ENCODE measurements at regions not wholly inside any gene's neighbourhood (a gene's known extent, or its start where the extent isn't known, plus 50 kb on each side); places are given as distances from the start of the nearest gene placed in this dataset.
A peak's percentile ranks its signal among the peaks of the same experiment; 100 is the strongest.
"Not testable (repeated sequence)": the region's sequence is repeated elsewhere in the genome, so short reads cannot be mapped to it uniquely, and the experiment has no call there.

DNA sequence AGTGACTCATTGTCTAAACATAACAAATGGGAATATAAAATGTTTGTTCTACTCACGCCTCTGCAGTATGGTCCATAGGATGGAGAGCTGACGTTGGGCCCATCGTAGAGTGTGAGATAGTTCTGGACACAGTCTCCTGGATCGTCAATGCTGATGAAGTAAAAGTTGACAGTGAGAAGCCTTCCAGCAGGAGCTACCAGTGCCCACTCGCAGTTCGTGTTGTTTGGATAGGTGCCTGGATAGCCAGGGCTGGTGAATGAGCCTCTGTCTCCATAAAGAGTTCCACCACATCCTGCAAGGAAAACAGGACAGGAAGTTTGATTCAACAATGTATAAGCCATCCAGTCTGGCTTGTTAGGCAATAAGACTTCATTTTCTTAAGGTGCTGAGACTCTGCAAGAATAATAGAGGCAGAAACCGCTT, 79.6 kb downstream of the OR13A1 start:
- Mint-ChIP-seq H3K27ac (no peak overlapping the region), H3K4me3 (no peak overlapping the region), H3K27me3 (peaks cover 12% of the 10 kb centered on the region), H3K36me3 (ENCODE audit: low read depth) (no peaks in the 10 kb centered on the region), H3K4me1 (ENCODE audit: low read depth) (peaks cover 6% of the 10 kb centered on the region), H3K9me3 (no peaks in the 10 kb centered on the region)
- DNase-seq = no peak

DNA sequence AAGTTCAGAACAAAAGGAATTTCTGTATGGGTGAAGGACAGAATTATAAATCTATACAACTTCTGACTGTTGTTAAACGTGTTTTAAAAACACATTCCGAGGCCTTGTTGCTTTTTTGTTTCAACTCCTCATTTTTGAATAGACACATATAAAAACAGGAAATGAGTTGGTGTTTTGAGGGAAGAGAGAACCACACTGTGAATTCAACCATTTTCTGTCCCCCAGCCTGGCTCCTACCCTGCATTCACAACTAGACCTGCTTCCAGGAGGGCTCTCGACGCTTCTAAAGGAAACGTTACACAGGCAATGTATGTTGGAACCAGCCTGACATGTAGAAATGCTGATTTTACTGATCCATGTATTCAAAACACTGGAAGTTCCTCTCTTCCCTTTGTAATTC, 76.5 kb downstream of the OR13A1 start:
- Mint-ChIP-seq H3K9me3 (no peaks in the 10 kb centered on the region), H3K36me3 (ENCODE audit: low read depth) (no peaks in the 10 kb centered on the region), H3K4me3 (no peak overlapping the region), H3K27ac (no peak overlapping the region), H3K27me3 (peaks cover 2% of the 10 kb centered on the region), H3K4me1 (ENCODE audit: low read depth) (peaks cover 12% of the 10 kb centered on the region)
- no peak for DNase-seq

DNA sequence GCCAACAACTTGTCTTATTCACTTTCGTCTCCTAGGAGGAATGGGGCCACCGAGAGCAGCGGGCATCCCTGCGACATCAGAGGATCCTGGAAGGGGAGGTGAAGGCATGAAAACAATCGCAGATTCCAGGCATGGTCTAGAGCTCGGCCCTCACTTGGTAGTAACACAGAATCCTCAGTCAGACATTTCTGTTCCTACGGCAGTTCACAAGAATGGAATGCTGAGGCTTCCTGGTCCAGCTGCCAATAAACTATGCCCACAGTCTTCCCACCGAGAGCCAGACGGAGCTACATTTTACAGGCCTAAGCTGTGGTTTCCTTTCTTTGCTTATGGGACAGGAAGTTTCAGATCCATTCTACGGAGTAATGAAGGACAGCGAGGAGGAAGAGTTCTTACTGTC, 75.8 kb downstream of the OR13A1 start:
- Mint-ChIP-seq H3K4me3 (no peak overlapping the region), H3K4me1 (ENCODE audit: low read depth) (peaks cover 12% of the 10 kb centered on the region), H3K27ac (no peak overlapping the region), H3K36me3 (ENCODE audit: low read depth) (no peaks in the 10 kb centered on the region), H3K9me3 (no peaks in the 10 kb centered on the region), H3K27me3 (no peaks in the 10 kb centered on the region)
- DNase-seq = no peak

DNA sequence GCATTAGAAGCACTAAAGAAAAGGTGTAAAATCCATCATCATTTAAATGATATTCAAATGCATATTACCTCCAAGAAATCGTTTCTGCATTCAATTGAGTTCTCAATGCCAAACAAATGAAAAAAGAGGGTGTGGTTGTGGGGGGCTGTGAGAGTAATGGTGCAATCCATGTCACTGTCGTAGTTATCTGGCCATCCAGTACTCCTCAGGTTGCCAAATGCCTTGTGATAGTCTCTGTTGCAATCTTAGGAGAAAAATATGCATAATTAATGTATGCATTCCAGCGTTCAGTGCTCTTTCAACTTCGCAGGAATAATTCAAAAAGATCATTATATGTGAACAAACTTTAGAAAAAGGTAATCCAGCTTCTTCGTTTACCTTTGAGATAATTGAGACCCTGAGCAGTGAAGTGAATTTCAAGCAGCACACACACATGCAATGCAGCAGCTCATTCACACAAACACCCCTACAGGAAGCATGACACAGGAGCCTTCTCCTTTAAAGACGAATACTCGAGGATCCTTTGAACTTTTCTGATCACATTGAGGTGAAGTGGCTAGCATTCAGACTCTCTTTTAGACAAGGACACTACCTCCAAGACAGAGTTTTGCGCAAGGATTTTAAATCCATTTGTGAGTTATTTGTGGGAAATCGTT, 73.4 kb downstream of the OR13A1 start:
- DNase-seq = no peak
- no peak overlapping the region for H3K27ac Mint-ChIP-seq
- H3K9me3 Mint-ChIP-seq = no peaks in the 10 kb centered on the region
- no peaks in the 10 kb centered on the region for H3K27me3 Mint-ChIP-seq
- no peak overlapping the region for H3K4me3 Mint-ChIP-seq
- peaks cover 12% of the 10 kb centered on the region for H3K4me1 Mint-ChIP-seq (ENCODE audit: low read depth)
- no peaks in the 10 kb centered on the region for H3K36me3 Mint-ChIP-seq (ENCODE audit: low read depth)

DNA sequence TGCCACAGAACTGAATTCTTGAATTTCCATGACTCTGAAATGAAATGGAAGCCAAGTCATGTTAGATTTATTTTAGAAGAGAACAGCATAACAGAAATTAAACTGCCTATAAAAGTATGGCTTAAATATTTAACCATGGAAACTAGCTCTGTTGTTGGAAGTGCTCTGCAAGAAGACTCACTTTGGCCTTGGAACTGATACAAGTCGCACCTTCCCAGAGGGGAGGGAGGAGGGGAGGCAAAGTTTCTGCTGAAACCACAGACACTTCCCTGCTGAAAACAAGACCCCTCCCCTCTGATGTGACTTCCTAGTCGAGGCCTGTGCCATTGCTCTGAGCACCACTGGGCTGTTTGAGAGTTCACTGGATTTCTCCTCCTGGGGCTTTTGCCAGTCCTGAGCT, 72.1 kb downstream of the OR13A1 start:
- no peaks in the 10 kb centered on the region for H3K27me3 Mint-ChIP-seq
- H3K36me3 Mint-ChIP-seq (ENCODE audit: low read depth) = no peaks in the 10 kb centered on the region
- DNase-seq = no peak
- H3K4me1 Mint-ChIP-seq (ENCODE audit: low read depth) = peaks cover 12% of the 10 kb centered on the region
- H3K4me3 Mint-ChIP-seq = no peak overlapping the region
- H3K9me3 Mint-ChIP-seq = no peaks in the 10 kb centered on the region
- H3K27ac Mint-ChIP-seq = no peak overlapping the region

DNA sequence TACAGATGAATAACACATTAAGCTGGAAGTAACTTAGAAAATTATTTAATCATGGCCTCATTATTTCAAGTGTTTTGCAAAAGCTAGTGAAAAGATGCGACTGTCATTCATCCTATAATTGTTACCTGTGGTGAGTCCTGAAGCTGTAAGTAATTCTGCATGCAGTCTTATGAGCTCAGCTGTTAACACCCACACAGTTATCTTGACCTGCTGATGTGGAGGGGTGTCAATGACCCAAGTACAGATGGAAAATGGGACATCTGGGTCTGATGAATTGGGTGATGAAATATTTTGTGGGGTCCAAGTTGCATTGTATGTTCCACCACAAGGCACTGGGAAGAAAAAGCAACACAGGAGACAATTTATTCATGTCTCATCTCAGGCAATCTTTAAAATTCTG, 68.9 kb downstream of the OR13A1 start:
- peaks cover 4% of the 10 kb centered on the region for H3K4me1 Mint-ChIP-seq (ENCODE audit: low read depth)
- no peak overlapping the region for H3K4me3 Mint-ChIP-seq

DNA sequence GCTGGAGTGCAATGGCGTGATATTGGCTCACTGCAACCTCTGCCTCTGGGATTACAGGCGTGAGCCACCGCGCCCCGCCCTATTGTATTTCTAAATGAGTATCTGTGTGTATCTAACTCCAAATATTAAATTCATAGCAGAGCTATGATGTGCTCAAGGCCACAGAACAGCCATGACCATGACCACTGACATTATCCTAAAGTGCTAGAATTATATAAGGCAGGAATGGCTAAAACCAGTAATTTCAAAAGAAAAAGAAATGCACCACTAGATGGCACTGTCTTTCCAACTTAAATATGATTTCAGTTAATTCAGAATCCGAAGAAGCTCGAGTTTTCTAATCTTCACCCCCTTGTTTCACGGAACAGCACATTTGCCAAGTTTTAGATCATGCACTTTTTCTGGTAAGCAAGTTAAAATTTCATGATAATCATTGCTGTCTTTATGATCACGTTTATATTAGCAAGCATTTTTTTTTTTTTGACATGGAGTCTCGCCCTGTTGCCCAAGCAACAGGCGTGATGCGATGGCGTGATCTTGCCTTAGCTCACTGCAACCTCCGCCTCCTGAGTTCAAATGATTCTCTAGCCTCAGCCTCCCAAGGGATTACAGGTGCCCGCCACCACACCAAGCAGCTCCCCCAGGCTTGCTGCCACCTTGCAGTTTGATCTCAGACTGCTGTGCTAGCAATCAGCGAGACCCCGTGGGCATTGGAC, 65.3 kb downstream of the OR13A1 start:
- Mint-ChIP-seq H3K27ac (no peak overlapping the region), H3K4me3 (peak overlapping the region; percentile 29), H3K4me1 (ENCODE audit: low read depth) (peaks cover 9% of the 10 kb centered on the region), H3K9me3 (no peaks in the 10 kb centered on the region), H3K27me3 (peaks cover 6% of the 10 kb centered on the region), H3K36me3 (ENCODE audit: low read depth) (no peaks in the 10 kb centered on the region)
- DNase-seq = no peak

More for the DNA sequence above, 68.9 kb downstream of the OR13A1 start:
- H3K27ac Mint-ChIP-seq = no peak overlapping the region
- DNase-seq = no peak
- H3K9me3 Mint-ChIP-seq = no peaks in the 10 kb centered on the region
- peaks cover 6% of the 10 kb centered on the region for H3K27me3 Mint-ChIP-seq
- no peaks in the 10 kb centered on the region for H3K36me3 Mint-ChIP-seq (ENCODE audit: low read depth)

DNA sequence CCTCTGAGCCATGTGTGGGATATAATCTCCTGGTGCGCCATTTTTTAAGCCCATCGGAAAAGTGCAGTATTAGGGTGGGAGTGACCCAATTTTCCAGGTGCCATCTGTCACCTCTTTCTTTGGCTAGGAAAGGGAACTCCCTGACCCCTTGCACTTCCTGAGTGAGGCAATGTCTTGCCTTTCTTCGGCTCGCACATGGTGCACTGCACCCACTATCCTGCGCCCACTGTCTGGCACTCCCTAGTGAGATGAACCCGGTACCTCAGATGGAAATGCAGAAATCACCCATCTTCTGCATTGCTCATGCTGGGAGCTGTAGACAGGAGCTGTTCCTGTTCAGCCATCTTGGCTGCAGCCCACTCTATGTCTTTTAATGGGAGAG, 64.7 kb downstream of the OR13A1 start:
- DNase-seq; H3K27ac Mint-ChIP-seq; H3K9me3 Mint-ChIP-seq; H3K4me1 Mint-ChIP-seq (ENCODE audit: low read depth); H3K27me3 Mint-ChIP-seq; H3K4me3 Mint-ChIP-seq; H3K36me3 Mint-ChIP-seq (ENCODE audit: low read depth): not testable (repeated sequence)
